ENCODE measurements at regions not wholly inside any gene's neighbourhood (a gene's known extent, or its start where the extent isn't known, plus 50 kb on each side); places are given as distances from the start of the nearest gene placed in this dataset.

DNA sequence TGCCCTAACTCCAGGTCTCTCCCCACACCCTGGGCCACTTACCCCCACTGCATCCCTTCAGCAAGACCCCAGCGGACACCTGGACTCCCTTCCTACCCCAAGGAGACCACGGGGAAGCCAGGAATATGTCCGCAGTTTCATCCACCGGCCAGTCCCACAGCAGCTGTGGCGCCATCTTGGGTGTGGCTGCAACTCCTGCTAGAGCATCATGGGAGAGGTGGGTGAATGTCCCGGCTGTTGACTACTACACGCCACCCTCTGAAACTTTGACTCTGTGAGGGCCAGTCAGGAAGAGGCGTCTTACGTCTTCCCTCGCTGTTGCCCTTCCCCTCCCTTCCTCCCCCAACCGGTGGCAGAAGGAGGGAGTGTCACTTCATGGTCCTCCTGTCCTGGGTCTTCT lies 238.3 kb upstream of the RNF32 start:
- 92 to 96% (median 92%) methylated on average over 10 to 11 of the region's 11 CpGs for WGBS, 3 donors
- Histone ChIP-seq H3K36me3 (ENCODE audit: control insufficient read depth in 3 of 3, insufficient read depth in 2 of 3, low read depth in 1 of 3, low read length in 3 of 3) (no peaks in the 10 kb centered on the region), H3K4me1 (ENCODE audit: control insufficient read depth in 3 of 3, insufficient read depth in 2 of 3, low read depth in 1 of 3, low read length in 2 of 3) (no peaks in the 10 kb centered on the region), H3K27me3 (ENCODE audit: control insufficient read depth in 3 of 3, insufficient read depth in 3 of 3, low read length in 3 of 3) (no peaks in the 10 kb centered on the region), H3K27ac (ENCODE audit: low read depth in 1 of 3, low read length in 2 of 3) (no peak overlapping the region), H3K9me3 (ENCODE audit: control insufficient read depth in 2 of 2, insufficient read depth in 1 of 2, low read depth in 1 of 2, low read length in 1 of 2) (no peaks in the 10 kb centered on the region), H3K4me3 (ENCODE audit: low read depth in 1 of 3, low read length in 3 of 3) (no peak overlapping the region)
- DNase-seq (no peak), FAIRE-seq (no peak)

DNA sequence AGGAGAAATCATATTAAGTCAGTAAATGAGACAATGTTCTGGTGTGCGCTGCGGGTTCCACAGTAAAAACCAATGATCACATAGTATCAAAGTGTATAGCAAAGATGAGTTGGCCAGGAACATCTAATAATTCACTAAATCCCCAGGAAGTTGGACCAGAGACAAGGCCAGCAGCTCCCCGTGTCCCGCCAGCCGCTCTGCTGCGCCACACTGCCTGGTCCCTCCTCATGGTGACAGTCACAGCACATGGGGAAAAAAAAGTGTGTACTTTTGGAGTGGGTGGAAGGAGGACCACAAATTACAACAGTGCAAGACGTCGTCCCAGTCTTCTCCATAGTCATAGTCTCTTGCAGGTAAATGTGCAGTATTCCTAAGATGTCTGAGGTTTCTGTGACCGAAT lies 239.0 kb upstream of the RNF32 start:
- Histone ChIP-seq H3K9me3 (ENCODE audit: control insufficient read depth in 2 of 2, insufficient read depth in 1 of 2, low read depth in 1 of 2, low read length in 1 of 2) (no peaks in the 10 kb centered on the region), H3K4me3 (ENCODE audit: low read depth in 1 of 3, low read length in 3 of 3) (no peak overlapping the region), H3K27me3 (ENCODE audit: control insufficient read depth in 3 of 3, insufficient read depth in 3 of 3, low read length in 3 of 3) (no peaks in the 10 kb centered on the region), H3K27ac (ENCODE audit: low read depth in 1 of 3, low read length in 2 of 3) (no peak overlapping the region), H3K36me3 (ENCODE audit: control insufficient read depth in 3 of 3, insufficient read depth in 2 of 3, low read depth in 1 of 3, low read length in 3 of 3) (no peaks in the 10 kb centered on the region), H3K4me1 (ENCODE audit: control insufficient read depth in 3 of 3, insufficient read depth in 2 of 3, low read depth in 1 of 3, low read length in 2 of 3) (no peaks in the 10 kb centered on the region)
- WGBS, 3 donors = 85 to 91% (median 90%) methylated on average over 9 of the region's 9 CpGs
- DNase-seq (no peak), FAIRE-seq (no peak)

DNA sequence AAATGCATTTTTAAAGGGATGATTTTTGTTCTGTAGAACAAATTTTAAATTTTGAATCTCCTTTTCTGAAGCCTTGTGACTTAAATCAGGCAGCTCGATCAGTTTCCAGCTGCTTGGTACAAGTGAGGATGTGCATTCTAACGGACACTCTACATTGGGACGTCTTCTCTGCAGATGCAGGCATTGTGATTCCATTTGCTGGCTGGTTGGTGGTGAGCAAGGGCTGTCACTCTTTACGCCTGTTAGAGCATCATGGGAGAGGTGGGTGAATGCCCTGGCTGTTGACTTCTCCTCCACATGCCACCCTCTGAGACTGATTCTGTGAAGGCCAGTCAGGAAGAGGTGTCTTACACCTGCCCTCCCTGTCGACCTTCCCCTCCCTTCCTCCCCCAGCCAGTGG lies 240.5 kb upstream of the RNF32 start:
- DNase-seq (no peak), FAIRE-seq (no peak)
- WGBS, 3 donors = 64 to 67% (median 64%) methylated on average over 5 of the region's 5 CpGs
- H3K4me3 ChIP-seq (ENCODE audit: low read depth in 1 of 3, low read length in 3 of 3) = no peak overlapping the region
- H3K27ac ChIP-seq (ENCODE audit: low read depth in 1 of 3, low read length in 2 of 3) = no peak overlapping the region
- no peaks in the 10 kb centered on the region for H3K27me3 ChIP-seq (ENCODE audit: control insufficient read depth in 3 of 3, insufficient read depth in 3 of 3, low read length in 3 of 3)
- no peaks in the 10 kb centered on the region for H3K36me3 ChIP-seq (ENCODE audit: control insufficient read depth in 3 of 3, insufficient read depth in 2 of 3, low read depth in 1 of 3, low read length in 3 of 3)
- H3K4me1 ChIP-seq (ENCODE audit: control insufficient read depth in 3 of 3, insufficient read depth in 2 of 3, low read depth in 1 of 3, low read length in 2 of 3) = no peaks in the 10 kb centered on the region
- no peaks in the 10 kb centered on the region for H3K9me3 ChIP-seq (ENCODE audit: control insufficient read depth in 2 of 2, insufficient read depth in 1 of 2, low read depth in 1 of 2, low read length in 1 of 2)

DNA sequence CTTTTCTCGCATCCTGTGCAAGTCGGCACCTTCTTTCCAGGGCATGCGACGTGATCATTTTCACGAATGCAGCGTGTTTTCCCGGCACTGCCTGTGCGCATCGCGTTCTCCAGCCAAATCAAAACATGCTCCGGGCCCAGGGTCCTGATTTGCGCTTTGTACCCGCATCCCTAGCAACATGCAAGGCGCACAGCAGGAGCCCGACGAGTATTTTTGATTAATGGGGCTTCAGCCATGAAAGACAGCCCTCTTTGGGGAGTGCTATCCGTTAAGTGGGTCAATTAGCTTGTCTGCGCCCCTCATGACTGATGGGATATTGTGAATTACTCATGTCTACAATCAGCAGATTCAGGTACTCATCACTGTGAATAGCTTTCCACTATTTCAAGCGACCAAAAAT lies 243.3 kb upstream of the RNF32 start:
- DNase-seq = no peak
- 84 to 91% (median 85%) methylated on average over 19 of the region's 19 CpGs for WGBS, 3 donors
- H3K27me3 ChIP-seq (ENCODE audit: control insufficient read depth in 3 of 3, insufficient read depth in 3 of 3, low read length in 3 of 3) = no peaks in the 10 kb centered on the region
- H3K27ac ChIP-seq (ENCODE audit: low read depth in 1 of 3, low read length in 2 of 3) = no peak overlapping the region
- no peaks in the 10 kb centered on the region for H3K36me3 ChIP-seq (ENCODE audit: control insufficient read depth in 3 of 3, insufficient read depth in 2 of 3, low read depth in 1 of 3, low read length in 3 of 3)
- H3K4me1 ChIP-seq (ENCODE audit: control insufficient read depth in 3 of 3, insufficient read depth in 2 of 3, low read depth in 1 of 3, low read length in 2 of 3) = no peaks in the 10 kb centered on the region
- no peak for FAIRE-seq
- H3K9me3 ChIP-seq (ENCODE audit: control insufficient read depth in 2 of 2, insufficient read depth in 1 of 2, low read depth in 1 of 2, low read length in 1 of 2) = no peaks in the 10 kb centered on the region
- H3K4me3 ChIP-seq (ENCODE audit: low read depth in 1 of 3, low read length in 3 of 3) = no peak overlapping the region

DNA sequence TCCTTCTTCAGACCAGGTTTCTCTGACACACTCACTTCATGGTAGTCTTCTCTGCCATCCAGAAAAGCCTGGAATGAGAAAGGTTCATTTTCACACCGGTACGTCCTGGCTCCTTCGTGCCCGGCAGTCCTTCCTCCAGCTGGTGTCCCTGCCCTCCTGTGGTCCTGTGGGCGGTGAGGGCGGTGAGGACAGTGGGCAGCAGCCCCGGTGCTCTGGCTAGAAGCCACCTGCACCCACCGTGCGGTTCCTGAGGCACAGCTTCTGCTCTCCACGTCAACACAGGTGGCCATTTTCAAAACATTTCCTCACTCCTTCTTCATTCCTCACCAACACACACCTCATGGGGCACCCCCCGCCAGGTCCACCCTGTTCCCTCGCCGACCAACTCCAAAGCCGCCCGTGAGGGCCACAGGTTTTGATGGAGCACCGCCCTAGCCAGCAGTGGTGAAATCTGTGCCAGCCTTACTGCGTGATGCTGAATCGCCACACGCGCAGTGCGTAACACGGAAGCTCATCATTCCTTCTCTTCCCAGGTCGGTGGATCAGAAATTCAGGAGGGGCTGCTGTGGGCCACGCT lies 251.4 kb upstream of the RNF32 start:
- Histone ChIP-seq H3K36me3 (ENCODE audit: control insufficient read depth in 3 of 3, insufficient read depth in 2 of 3, low read depth in 1 of 3, low read length in 3 of 3) (no peaks in the 10 kb centered on the region), H3K27me3 (ENCODE audit: control insufficient read depth in 3 of 3, insufficient read depth in 3 of 3, low read length in 3 of 3) (no peaks in the 10 kb centered on the region), H3K4me1 (ENCODE audit: control insufficient read depth in 3 of 3, insufficient read depth in 2 of 3, low read depth in 1 of 3, low read length in 2 of 3) (no peaks in the 10 kb centered on the region), H3K9me3 (ENCODE audit: control insufficient read depth in 2 of 2, insufficient read depth in 1 of 2, low read depth in 1 of 2, low read length in 1 of 2) (no peaks in the 10 kb centered on the region), H3K27ac (ENCODE audit: low read depth in 1 of 3, low read length in 2 of 3) (no peak overlapping the region), H3K4me3 (ENCODE audit: low read depth in 1 of 3, low read length in 3 of 3) (no peak overlapping the region)
- 88 to 91% (median 90%) methylated on average over 23 to 24 of the region's 24 CpGs for WGBS, 3 donors
- DNase-seq = no peak
- FAIRE-seq = no peak

GRCh38 chr7:156386097-156386496 lies 254.5 kb upstream of the RNF32 start:
- no peak for FAIRE-seq
- DNase-seq = peak in 1 of 2 donors; percentile 13
- Histone ChIP-seq H3K4me3 (ENCODE audit: low read depth in 1 of 3, low read length in 3 of 3) (no peak overlapping the region), H3K27me3 (ENCODE audit: control insufficient read depth in 3 of 3, insufficient read depth in 3 of 3, low read length in 3 of 3) (no peaks in the 10 kb centered on the region), H3K36me3 (ENCODE audit: control insufficient read depth in 3 of 3, insufficient read depth in 2 of 3, low read depth in 1 of 3, low read length in 3 of 3) (no peaks in the 10 kb centered on the region), H3K27ac (ENCODE audit: low read depth in 1 of 3, low read length in 2 of 3) (no peak overlapping the region), H3K9me3 (ENCODE audit: control insufficient read depth in 2 of 2, insufficient read depth in 1 of 2, low read depth in 1 of 2, low read length in 1 of 2) (no peaks in the 10 kb centered on the region), H3K4me1 (ENCODE audit: control insufficient read depth in 3 of 3, insufficient read depth in 2 of 3, low read depth in 1 of 3, low read length in 2 of 3) (no peaks in the 10 kb centered on the region)
- 11 to 22% (median 17%) methylated on average over 6 of the region's 6 CpGs for WGBS, 3 donors

GRCh38 chr7:156384706-156385105 lies 255.9 kb upstream of the RNF32 start:
- Histone ChIP-seq H3K4me1 (ENCODE audit: control insufficient read depth in 3 of 3, insufficient read depth in 2 of 3, low read depth in 1 of 3, low read length in 2 of 3) (peaks cover 0 to under 1% (median 0%) of the 10 kb centered on the region in 3 donors), H3K27ac (ENCODE audit: low read depth in 1 of 3, low read length in 2 of 3) (no peak overlapping the region), H3K4me3 (ENCODE audit: low read depth in 1 of 3, low read length in 3 of 3) (no peak overlapping the region), H3K27me3 (ENCODE audit: control insufficient read depth in 3 of 3, insufficient read depth in 3 of 3, low read length in 3 of 3) (no peaks in the 10 kb centered on the region), H3K36me3 (ENCODE audit: control insufficient read depth in 3 of 3, insufficient read depth in 2 of 3, low read depth in 1 of 3, low read length in 3 of 3) (no peaks in the 10 kb centered on the region), H3K9me3 (ENCODE audit: control insufficient read depth in 2 of 2, insufficient read depth in 1 of 2, low read depth in 1 of 2, low read length in 1 of 2) (no peaks in the 10 kb centered on the region)
- 89 to 93% (median 90%) methylated on average over 14 of the region's 14 CpGs for WGBS, 3 donors
- FAIRE-seq (no peak), DNase-seq (no peak)

DNA sequence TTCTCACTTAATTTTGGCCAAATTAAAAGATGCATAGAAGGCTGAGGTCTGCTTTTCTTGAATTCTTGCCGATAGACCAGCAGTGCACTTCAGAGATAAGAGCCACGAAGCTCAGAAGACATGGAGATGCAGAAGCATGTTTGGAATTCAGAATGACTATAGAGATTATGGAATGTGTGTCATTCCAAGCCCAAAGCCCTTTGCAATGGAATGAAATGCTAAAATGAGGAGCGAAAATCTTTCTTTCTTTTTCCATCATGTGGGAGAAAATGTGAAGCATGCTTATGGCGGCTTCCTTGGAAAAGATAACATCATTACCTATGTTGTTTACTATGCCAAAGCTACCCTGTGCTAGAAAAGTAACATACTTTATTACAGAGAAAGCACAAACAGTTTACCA lies 257.0 kb upstream of the RNF32 start:
- no peak for FAIRE-seq
- Histone ChIP-seq H3K27ac (ENCODE audit: low read depth in 1 of 3, low read length in 2 of 3) (no peak overlapping the region), H3K9me3 (ENCODE audit: control insufficient read depth in 2 of 2, insufficient read depth in 1 of 2, low read depth in 1 of 2, low read length in 1 of 2) (no peaks in the 10 kb centered on the region), H3K4me3 (ENCODE audit: low read depth in 1 of 3, low read length in 3 of 3) (no peak overlapping the region), H3K36me3 (ENCODE audit: control insufficient read depth in 3 of 3, insufficient read depth in 2 of 3, low read depth in 1 of 3, low read length in 3 of 3) (no peaks in the 10 kb centered on the region), H3K27me3 (ENCODE audit: control insufficient read depth in 3 of 3, insufficient read depth in 3 of 3, low read length in 3 of 3) (no peaks in the 10 kb centered on the region), H3K4me1 (ENCODE audit: control insufficient read depth in 3 of 3, insufficient read depth in 2 of 3, low read depth in 1 of 3, low read length in 2 of 3) (peaks cover 0 to 6% (median 0%) of the 10 kb centered on the region in 3 donors)
- no peak for DNase-seq
- WGBS, 3 donors = 62 to 69% (median 64%) methylated on average over 4 of the region's 4 CpGs

GRCh38 chr7:156380261-156380660 lies 260.3 kb upstream of the RNF32 start:
- Histone ChIP-seq H3K27ac (ENCODE audit: low read depth in 1 of 3, low read length in 2 of 3) (no peak overlapping the region), H3K27me3 (ENCODE audit: control insufficient read depth in 3 of 3, insufficient read depth in 3 of 3, low read length in 3 of 3) (no peaks in the 10 kb centered on the region), H3K36me3 (ENCODE audit: control insufficient read depth in 3 of 3, insufficient read depth in 2 of 3, low read depth in 1 of 3, low read length in 3 of 3) (no peaks in the 10 kb centered on the region), H3K4me3 (ENCODE audit: low read depth in 1 of 3, low read length in 3 of 3) (no peak overlapping the region), H3K9me3 (ENCODE audit: control insufficient read depth in 2 of 2, insufficient read depth in 1 of 2, low read depth in 1 of 2, low read length in 1 of 2) (no peaks in the 10 kb centered on the region), H3K4me1 (ENCODE audit: control insufficient read depth in 3 of 3, insufficient read depth in 2 of 3, low read depth in 1 of 3, low read length in 2 of 3) (peaks cover 0 to 6% (median 0%) of the 10 kb centered on the region in 3 donors)
- FAIRE-seq (no peak), DNase-seq (peak; percentile 26 to 29)
- 13 to 47% (median 26%) methylated on average over 4 of the region's 4 CpGs for WGBS, 3 donors
